ENCODE measurements at regions not wholly inside any gene's neighbourhood (a gene's known extent, or its start where the extent isn't known, plus 50 kb on each side); places are given as distances from the start of the nearest gene placed in this dataset.

- TF ChIP-seq CTCF (conservative IDR thresholded peaks at IDR 0.05 in 1 of 2, IDR thresholded peaks at IDR 0.05 in 1 of 2; ENCODE audit: extremely low read depth in 1 of 2, insufficient read depth in 1 of 2, low read depth in 1 of 2, low read length in 2 of 2) (no peak), EZH2 (IDR thresholded peaks at IDR 0.05; ENCODE audit: borderline replicate concordance, low read length) (no peak)
Observed at GRCh38 chr1:14205066-14205465, 393.4 kb upstream of the KAZN start.

Data from mammary epithelial cell (primary cell).